AG04449 (cell line): ENCODE measurements at regions not wholly inside any gene's neighbourhood (a gene's known extent, or its start where the extent isn't known, plus 50 kb on each side); places are given as distances from the start of the nearest gene placed in this dataset.
A peak's percentile ranks its signal among the peaks of the same experiment; 100 is the strongest.

Experiments
- CTCF ChIA-PET: fragments of 350-600 bp; formaldehyde crosslinking; extraction: SDS; loops from one replicate; lab custom pipeline; 2021; ENCODE audit warnings: antibody characterized with exemption; lab: Yijun Ruan, JAX
- POLR2A ChIA-PET: fragments of 400-600, 350-600 bp; formaldehyde crosslinking; extraction: SDS; loops from one replicate; lab custom pipeline; 2020; ENCODE audit warnings: antibody characterized with exemption, inconsistent platforms; lab: Yijun Ruan, JAX
- DNase-seq: peaks from one replicate; pipeline ENCODE4 v3.0.0-alpha.2; 2010; ENCODE audit warnings: low read depth, low spot score
- H3K4me3 ChIP-seq: 2 replicates; pipeline ENCODE4 v1.5.1; 2011; ENCODE audit warnings: low read depth, mild to moderate bottlenecking, control low read depth, low read length
- TF ChIP-seq, protein P1 (sequence below): IDR thresholded peaks from one replicate; pipeline ENCODE4 v1.5.1; 2011; ENCODE audit warnings: mild to moderate bottlenecking, moderate library complexity, low read length, control low read depth, inconsistent platforms; ENCODE audit not compliant: insufficient read depth; ENCODE audit errors: missing control alignments

GRCh38 chr14:34258318-34258717, 203.7 kb downstream of the SPTSSA start:
- ChIA-PET POLR2A (no interaction called here), CTCF (no interaction called here)
- H3K4me3 ChIP-seq, result no peak overlapping the region
- TF ChIP-seq, protein P1, sequence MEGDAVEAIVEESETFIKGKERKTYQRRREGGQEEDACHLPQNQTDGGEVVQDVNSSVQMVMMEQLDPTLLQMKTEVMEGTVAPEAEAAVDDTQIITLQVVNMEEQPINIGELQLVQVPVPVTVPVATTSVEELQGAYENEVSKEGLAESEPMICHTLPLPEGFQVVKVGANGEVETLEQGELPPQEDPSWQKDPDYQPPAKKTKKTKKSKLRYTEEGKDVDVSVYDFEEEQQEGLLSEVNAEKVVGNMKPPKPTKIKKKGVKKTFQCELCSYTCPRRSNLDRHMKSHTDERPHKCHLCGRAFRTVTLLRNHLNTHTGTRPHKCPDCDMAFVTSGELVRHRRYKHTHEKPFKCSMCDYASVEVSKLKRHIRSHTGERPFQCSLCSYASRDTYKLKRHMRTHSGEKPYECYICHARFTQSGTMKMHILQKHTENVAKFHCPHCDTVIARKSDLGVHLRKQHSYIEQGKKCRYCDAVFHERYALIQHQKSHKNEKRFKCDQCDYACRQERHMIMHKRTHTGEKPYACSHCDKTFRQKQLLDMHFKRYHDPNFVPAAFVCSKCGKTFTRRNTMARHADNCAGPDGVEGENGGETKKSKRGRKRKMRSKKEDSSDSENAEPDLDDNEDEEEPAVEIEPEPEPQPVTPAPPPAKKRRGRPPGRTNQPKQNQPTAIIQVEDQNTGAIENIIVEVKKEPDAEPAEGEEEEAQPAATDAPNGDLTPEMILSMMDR, result no peak
- peak; percentile 5 for DNase-seq

DNA sequence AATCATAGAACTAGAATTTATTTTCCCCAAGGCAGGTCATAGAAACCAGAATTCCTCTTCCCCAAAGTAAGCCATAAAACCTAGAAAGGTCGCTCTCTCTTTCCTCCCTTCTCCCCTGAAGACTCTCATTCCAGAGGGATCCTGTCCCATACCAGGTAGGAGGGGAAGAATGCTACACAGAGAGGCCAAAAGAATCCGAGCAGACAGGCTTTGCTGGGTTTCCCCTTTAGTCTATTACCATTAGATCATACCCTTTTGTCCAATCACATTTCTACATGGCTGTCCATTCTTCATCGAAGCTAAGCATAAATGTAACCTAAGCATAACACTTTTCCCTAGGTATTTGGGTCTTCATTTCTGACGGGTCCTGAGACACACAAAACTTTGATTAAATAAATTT, 204.5 kb downstream of the SPTSSA start:
- no peak overlapping the region for H3K4me3 ChIP-seq
- DNase-seq, result no peak
- POLR2A ChIA-PET, result no interaction called here
- TF ChIP-seq, protein P1, result no peak
- CTCF ChIA-PET, result no interaction called here

GRCh38 chr14:34256223-34256622, 205.8 kb downstream of the SPTSSA start:
- no peak for DNase-seq
- no peak overlapping the region for H3K4me3 ChIP-seq
- POLR2A ChIA-PET, result no interaction called here
- CTCF ChIA-PET, result no interaction called here
- TF ChIP-seq, protein P1, result no peak

GRCh38 chr14:34254571-34254970, 207.5 kb downstream of the SPTSSA start:
- ChIA-PET CTCF (no interaction called here), POLR2A (no interaction called here)
- TF ChIP-seq, protein P1, result no peak
- no peak overlapping the region for H3K4me3 ChIP-seq
- DNase-seq, result no peak

- H3K4me3 ChIP-seq, result no peak overlapping the region
- TF ChIP-seq, protein P1, result no peak
- POLR2A ChIA-PET, result no interaction called here
- CTCF ChIA-PET, result no interaction called here
- DNase-seq, result no peak
Observed at GRCh38 chr14:34254031-34254430, 208.0 kb downstream of the SPTSSA start.

DNA sequence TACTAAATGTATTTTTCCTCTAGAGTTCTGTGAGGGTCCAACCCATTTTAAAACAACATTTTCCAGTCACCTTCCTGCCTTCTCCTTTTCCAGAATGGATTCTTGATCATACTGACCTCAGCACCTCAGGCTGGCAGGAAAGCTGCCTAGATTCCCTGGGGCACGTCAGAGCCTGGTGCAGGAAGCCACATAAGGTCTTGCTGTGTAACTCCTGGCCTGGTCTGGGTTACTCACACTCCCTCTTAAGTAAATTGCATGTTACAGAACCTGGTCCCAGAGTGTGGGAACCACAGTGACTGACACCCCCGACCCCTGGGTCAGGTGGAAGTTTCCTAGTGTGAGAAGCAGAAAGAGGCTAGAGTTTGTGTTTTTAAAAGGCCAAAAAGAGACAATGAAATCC, 209.8 kb downstream of the SPTSSA start:
- ChIA-PET CTCF (no interaction called here), POLR2A (no interaction called here)
- TF ChIP-seq, protein P1, result no peak
- no peak for DNase-seq
- no peak overlapping the region for H3K4me3 ChIP-seq
